HG03460 (cell line): ENCODE measurements at regions not wholly inside any gene's neighbourhood (a gene's known extent, or its start where the extent isn't known, plus 50 kb on each side); places are given as distances from the start of the nearest gene placed in this dataset.

Experiments used
- ATAC-seq: cut with Tn5 transposase; IDR thresholded peaks from one replicate; pipeline ENCODE4 v1.9.1; 2021; ENCODE audit not compliant: unreplicated experiment

DNA sequence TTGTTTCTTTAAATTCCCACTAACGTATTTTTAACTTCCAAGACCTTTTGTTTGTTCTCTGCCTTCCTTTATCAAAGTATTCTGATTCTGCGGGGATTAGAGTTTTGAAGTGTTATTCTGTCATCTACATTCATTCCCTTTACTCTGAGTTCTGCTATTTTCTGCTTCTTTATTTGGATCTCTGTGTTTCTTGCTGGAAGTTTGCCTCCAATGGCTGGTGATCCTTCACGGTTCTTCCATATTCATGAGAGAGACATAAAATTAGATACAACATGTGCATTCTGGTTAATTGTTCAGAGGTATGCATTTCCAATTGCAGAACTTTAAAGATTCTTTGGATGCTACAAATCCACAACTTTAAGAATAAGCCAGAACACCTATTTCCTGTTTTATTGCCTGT, 244.7 kb upstream of the ADARB2 start:
- no peak for ATAC-seq

DNA sequence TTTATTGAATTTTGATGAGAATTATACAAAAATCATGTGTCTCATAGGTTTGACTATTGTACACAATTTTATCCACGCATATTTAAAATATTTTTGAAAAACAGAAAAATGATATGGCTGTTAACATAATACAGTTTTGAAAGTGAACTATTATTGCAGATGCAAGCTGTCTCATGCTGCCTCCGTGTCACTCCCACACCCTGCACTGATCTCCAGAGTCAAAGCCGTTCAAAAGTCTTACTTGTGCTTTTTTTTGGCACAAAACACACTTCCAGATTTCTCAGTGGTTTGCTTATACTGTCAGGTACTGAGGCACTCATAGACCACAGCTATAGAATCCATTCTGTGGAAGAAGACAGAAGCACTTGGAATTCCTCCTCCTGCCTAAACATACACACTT, 243.1 kb upstream of the ADARB2 start:
- no peak for ATAC-seq

DNA sequence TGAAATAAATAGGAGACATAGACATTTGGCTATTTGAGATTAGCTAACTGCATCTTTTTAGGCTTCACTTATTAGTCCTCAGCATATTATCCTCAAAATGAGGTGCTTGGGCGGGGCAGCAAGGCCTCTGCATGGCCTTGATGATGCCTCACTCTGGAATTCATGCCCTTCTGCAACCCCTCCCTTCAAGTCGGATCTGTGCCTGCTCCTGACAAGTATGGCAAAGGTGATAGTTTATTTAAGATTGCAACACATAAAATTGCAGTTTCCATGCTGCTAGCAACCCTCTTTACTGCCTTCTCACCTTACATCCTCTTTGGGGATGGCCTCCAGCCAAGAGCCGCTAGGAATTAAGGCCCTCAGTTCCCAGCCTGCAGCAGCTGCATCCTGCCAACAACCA, 241.3 kb upstream of the ADARB2 start:
- no peak for ATAC-seq

DNA sequence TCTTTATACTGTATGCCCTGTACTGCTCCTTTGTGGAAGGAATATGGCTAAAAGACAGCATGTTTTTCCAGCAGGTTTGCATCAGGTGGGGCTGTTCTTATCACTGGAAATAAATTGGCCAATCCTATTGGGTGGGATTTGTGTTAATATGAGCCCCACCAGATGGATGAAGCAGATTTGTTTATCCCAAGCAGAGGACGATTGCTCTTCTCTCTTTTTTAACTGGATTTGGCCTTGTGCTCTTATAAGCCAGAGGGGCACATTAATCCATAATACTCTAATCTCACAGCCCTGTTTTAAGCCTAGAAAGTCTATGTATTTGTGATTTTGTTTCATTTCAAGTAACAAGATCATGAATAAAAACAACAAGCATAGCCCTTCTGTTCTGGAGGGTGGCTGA, 240.1 kb upstream of the ADARB2 start:
- no peak for ATAC-seq

DNA sequence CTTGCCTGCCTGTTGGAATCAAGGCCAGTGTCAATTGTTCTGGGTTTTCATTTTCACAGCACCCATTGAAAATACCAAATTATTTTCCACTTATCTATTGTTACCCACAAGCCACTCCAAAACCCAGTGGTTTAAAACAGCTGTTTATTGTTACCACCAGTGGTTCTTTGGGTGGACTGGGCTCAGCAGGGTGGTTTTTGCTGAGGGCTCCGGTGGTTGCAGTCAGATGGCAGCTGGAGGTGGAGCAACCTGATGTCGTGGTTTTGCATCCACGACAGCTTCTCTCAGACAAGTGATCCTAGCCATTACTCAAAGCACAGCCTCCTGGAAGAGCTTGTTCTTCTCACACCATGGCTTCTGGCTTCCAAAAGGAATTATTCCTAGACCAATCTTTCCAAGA, 235.1 kb upstream of the ADARB2 start:
- ATAC-seq: no peak

DNA sequence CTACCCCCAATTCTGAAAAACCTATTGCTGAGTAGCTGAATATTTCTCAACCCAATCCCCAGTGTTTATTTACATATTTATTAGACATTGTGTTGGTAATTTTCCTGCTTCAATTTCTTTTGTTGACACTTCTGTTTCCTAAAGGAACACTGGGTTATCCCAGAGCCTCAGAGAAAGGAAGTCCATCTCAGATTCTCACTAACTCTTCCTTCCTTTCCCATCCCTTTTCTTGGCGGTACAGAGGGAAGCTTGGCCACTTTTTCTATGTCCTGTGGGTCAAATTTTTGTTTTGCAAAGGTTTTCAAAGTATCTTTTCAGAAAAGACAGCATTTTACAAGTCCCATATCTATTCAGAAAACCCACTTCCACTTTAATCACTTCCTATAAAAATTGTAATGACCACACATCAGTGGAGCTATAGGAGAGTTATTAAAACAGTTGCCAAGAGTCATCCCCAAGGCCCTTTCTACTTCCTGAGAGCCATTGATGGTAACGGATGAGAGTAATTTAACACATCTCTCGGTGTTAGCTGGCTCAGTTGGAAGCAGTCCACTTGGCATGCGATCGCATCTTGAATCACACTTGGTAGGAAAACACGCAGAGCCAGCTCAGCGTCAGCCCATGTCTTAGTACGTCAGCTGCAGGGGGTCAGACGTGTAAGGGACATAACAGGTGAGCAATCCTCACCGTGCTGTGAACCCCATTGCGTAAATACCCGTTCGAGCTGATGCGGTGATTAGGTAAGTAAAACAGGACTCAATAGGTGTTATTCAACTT, 231.1 kb upstream of the ADARB2 start:
- no peak for ATAC-seq

DNA sequence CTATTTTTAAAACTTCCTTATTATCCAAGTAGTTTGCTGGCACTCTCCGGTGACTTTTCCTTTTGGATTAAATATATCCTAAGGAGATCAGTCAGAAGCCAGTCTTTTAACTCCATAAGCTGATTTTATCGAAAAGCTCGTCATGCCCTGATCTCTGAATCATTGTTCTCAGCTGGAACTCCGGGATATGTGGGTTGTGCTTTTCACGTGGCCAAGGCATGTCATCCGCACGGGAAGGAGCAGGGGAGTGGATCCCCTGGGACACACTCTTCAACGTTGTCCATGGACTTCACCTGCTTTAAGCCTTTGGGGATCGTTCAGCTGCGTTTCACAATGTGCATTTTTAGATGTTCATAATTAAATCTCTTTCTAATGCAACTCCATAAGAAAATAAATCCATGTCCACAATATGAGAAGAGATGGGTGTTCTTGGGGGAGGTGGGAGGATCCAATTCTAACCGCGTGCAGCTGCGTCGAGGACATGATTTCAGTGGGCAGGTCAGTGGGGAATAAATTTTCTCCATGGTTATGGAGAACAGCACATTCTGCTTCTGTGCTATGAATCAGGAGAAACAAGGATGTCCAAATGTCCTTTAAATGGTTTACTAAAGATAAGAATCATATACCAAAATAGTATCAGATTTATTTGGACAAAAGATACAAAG, 229.5 kb upstream of the ADARB2 start:
- ATAC-seq: no peak

DNA sequence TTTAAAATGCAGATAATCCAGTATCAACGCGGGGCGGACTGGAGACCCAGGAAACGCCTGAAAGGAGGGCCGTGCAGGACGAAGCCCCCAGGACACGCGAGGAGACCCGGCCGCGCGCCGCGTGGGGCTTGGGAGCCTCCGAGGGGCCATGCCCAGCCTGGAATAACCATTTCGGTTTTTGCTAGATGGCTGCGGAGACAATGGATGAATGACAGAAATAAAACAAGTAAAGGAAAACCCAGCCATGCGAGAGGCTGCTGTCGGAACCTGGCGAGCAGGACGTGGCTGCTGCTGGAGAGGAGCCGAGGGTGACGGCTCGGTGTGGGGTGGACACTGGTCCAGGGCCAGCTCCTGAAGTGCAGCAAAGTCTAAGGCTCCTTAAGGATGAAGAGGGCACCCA, 227.2 kb upstream of the ADARB2 start:
- no peak for ATAC-seq

DNA sequence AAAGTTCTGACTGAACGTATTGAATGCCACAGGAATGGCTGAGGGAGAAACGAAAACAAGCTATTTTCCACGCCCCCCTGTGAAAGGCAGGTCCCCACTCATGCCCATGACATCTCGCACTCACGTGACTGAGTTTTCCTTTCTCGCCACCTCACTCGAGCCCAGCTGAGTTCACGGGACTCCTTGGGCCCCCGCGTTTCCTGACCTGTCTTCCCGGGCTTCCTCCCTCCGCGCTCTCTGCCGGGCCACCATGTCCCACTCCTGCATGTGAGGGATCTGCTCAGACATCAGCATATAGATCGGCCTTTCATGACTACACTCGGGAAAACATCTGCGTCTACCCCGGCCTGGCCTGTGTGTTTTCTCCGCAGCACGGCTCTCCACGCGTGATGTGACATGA, 226.0 kb upstream of the ADARB2 start:
- no peak for ATAC-seq

DNA sequence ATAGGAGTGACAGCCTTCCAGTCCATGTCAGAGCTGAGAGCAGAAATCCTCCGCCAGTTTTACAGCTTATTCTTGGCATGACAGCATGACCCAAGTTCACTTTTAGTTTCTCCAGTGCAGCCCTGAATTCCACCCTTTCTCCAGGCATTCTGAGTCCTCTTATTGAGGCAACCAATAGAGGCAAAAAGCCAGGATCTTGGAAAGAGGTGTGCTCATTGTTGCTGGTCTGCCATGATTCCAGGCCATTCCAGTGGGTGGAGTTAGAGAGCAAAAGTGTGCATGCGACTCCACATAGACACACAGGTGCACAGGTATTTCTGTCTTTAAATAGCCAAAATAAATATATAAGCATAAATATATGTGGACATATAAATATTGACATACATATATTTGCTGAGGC, 224.7 kb upstream of the ADARB2 start:
- no peak for ATAC-seq

DNA sequence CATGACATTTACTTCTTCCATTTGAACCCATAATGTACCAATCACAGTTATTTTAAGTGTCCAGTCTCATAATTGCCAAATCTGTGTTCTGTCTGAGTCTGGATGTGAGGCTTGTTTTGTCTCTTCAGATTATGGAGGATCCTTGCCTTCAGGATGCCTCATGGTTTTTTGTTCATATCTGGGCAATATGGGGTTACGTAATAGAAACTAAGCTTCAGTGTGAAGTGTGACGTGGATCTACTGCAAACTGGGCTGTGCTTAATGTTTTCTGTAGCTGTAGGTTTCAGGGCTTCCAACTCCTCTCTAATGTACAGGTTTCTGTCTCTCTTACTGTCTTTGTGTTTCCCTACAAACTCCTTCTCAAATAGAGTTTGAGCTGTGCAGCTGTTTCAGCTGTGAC, 223.7 kb upstream of the ADARB2 start:
- no peak for ATAC-seq

DNA sequence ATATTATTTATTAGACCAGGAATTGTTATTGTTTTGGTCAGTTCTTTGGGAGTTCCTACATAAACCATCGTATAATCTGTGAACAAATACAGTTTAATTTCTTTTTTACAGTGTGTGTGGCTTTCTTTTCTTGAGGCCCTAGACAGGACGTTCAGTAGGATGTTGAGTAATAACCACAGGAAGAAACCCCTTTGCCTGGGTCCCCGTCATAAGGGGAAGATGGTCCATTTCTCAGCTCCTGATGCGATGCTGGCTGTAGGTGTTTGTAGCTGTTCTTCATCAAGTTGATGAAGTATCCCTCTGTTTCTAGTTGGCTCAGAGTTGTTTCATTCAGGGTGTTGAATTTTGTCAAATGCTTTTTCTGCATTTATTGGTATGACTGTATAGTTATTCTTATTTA, 219.7 kb upstream of the ADARB2 start:
- ATAC-seq: no peak

DNA sequence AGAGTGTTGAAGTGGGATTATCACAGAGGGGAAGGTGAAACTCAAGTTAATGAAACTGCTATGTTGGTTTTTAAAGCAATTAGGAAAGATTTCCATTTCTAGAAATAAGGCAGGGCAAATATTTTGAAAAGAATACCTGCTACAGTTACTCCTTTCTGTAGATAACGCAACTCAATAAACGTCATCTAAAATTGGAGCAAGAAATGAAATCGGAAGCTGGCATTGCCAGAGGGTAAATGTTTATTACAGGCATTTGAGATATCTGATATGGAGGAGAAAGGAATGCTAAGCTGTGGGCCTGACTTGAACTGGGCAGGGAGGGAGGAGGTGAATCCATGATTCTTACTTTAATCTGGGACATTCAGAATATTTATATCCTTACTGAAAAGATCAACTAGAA, 217.0 kb upstream of the ADARB2 start:
- ATAC-seq: no peak

DNA sequence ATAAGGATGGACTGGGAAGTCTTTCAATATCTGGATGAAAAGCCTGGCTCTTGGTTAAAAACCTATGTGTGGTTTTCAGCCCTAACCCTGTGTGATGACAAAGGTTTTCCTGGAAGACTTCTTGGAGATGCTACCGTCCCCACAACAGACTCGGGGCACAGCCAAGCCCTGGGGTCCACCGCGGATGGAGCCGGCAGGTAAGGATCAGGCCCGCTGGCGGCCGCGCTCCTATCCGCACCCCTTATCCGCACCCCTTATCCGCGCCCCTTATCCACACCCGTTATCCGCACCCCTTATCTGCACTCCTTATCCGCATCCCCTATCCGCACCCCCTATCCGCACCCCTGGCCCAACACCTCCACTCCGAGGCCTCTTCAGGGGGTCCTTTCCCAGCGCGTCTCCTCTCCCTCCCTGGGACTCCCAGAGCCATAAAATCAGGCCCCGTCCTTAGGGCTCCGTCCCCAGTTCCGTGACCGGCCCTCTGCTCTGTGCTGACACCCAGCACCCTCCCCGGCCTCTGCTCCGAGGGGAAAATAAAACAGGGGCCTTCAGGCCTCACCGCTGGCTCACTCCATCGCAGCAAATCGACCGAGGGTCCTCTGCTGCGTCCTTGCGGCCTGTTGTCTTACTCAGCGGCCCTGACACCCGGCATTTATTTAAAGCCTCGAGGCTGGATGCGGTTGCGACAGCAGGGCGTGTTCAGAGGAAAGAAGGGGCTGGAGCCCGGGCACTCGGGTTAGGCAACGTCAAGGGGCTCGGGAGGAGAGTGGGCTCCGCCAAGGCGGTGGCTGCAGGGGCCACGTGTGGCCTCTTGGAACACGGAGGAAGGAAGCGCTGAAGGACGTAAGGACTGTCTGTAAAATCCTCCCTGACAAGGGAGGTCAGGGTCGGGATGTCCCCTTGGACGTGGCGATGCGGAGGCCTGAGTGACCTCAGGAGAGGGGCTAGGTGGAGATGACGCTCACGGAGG, 215.1 kb upstream of the ADARB2 start:
- ATAC-seq: no peak

DNA sequence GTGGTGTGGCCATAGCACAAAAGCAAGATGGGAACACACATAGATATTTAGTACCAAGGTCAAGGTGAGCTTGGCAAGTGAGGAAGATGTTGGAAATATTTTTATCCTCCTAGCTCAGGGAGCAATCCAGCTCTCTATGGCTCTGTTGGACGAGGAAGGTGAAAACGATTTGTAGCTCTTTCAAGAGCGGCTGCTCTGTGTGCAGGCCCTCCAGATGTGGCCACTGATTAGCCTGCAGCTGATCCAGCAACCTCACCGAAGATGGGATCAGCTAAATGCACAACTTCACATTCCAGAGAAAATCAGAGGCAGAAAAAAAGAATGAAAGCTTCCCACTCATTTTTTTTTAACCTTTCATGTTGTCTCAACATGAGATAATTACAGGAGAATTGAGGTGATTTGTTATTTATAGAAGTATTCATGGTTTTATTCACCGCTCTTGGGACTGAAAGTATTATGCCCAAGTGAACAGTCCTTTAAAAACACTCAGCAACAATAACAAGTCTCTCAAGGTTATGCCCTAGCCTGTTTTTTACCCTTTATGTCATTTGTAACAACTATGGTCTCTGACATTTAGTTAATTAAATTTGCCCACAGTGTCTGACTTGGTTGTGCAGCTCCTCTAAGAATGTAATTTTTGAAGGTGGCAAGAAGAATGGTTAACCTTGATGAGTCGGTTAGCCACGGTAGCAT, 213.6 kb upstream of the ADARB2 start:
- no peak for ATAC-seq

DNA sequence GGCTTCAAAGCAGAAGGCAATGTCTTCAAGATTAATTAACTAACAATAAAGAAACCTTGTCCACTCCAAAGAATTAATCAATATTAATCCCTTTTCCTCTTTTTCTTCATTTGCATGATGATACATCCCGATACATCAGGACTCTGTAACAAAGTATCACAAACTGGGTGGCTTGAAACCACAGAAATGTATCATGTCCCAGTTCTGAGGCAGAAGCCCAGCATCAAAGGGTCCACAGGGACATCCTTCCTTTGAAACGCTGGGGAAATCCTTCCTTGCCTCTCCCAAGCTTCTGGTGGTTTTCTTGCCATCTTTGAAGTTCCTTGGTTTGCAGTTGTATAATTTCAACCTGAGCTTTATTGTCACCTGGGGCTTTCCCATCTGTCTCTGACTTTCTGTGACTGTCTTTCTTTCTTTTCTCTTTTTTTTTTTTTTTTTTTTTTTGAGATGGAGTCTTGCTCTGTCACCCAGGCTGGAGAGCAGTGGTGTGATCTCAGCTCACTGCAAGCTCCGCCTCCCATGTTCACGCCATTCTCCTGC, 210.2 kb upstream of the ADARB2 start:
- no peak for ATAC-seq

DNA sequence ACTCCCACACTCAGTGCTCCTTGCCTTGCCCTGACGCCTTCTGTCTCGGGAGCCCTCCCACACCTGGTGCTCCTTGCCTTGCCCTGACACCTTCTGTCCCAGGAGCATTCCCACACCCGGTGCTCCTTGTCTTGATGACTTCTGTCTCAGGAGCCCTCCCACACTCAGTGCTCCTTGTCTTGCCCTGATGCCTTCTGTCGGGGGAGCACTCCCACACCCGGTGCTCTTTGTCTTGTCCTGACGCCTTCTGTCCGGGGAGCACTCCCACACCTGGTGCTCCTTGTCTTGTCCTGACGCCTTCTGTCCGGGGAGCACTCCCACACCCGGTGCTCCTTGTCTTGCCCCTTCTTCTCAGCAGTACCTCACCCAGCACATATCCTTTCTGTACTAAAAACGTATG, 207.2 kb upstream of the ADARB2 start:
- ATAC-seq: no peak

DNA sequence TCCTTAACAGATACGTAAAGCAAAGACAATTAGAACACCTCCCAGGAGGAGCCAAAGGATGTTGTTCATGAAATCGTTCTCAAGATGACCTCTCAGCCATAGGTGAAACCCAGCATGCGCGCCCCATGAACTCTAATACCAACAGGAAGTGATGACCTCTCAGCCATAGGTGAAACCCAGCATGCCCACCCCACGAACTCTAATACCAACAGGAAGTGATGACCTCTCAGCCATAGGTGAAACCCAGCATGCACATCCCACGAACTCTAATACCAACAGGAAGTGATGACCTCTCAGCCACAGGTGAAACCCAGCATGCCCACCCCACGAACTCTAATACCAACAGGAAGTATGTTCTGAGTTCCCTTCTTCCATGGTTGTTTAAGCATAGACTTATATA, 205.2 kb upstream of the ADARB2 start:
- ATAC-seq: no peak

DNA sequence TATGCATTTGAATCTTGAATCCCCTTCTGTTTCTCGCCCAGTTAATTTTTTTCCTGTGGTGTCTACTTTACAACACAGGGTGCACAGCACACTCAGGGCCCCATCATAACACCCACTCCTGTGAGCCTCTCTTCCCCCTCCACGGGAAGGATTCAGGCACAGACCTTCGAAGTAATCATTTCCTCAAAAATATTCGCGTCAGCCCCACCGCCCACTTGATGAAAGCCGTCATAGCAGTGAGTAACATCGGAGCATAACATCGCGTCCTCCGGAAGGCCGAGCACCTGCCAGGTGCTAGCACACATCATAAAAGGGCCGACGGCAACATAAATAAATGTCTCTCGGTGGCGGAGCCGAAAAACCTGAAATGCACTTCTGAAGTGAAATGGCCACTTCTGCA, 201.7 kb upstream of the ADARB2 start:
- ATAC-seq: no peak

DNA sequence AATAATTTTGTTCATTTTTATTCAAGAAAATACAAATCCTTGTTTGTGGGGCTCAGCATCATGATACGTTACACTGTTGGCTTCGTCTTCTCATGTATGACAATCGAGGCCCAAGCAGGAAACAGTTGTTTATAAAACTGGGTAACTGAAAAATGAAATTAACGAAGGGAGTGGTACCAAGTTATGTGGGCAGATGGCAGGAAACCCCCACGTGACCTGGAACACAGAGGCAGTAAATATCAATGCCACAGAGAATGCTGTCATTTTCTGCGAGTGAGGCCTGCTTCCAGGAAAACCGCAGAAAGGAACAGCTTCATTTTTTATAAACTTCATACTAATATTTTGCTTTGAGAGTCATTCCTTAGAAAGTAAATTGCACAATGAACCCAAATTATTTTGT, 201.0 kb upstream of the ADARB2 start:
- no peak for ATAC-seq

DNA sequence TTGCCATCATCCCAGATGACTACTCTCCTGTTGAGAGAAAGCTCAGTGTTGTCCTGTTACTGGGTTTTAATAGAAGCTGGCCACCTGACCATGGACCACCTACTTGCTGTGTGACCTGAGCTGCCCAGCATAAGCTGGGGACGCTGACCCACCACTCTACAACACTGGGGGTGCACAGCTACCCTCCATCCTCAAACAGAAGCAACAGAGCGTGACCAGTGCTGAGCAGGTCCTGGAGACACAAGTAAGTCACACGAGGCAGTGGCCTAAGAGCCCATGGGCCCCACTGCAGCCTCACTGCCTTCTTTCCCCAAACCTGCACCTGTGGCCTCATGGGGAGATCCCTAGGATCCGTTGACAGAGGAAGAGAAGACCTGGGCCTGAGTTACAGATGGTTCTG, 198.6 kb upstream of the ADARB2 start:
- no peak for ATAC-seq
